Smooth muscle cell of the brain vasculature (primary cell): ENCODE measurements at regions not wholly inside any gene's neighbourhood (a gene's known extent, or its start where the extent isn't known, plus 50 kb on each side); places are given as distances from the start of the nearest gene placed in this dataset.
"Not testable (repeated sequence)": the region's sequence is repeated elsewhere in the genome, so short reads cannot be mapped to it uniquely, and the experiment has no call there.

Source experiments
- DNase-seq: peaks from one replicate; pipeline ENCODE4 v3.0.0-alpha.2; 2012; ENCODE audit warnings: low read depth, low spot score

DNA sequence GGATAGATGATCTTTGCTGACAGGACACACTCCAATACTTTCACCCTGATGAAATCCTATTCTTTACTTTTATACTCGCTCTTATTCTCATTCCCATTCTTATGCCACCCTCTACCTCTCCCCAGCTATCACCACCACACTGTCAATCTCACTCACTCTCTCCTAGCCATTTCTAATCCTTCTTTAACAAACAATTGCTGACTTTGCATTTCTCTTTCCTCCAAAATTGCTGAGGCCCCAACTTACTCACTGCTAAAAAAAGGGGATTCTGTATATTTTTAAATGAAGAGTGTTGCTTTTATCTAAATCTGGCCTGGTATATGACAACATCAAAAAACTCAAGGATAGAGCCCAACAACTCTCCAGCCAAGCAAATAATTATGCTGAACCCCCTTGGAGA is 515.4 kb downstream of the MATN1 start:
- not testable (repeated sequence) for DNase-seq

DNA sequence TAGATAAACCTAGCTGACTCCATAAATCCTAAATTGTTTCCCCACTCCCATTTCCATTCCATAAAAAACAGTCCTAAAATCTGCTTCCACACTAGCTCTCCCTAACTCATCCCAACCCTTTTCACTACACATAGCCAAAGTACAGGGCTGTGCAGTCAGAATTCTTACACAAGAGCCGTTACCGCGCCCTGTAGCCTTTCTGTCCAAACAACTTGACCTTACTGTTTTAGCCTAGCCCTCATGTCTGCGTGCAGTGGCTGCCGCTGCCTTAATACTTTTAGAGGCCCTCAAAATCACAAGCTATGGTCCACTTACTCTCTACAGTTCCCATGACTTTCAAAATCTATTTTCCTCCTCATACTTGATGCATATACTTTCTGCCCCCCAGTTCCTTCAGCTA is 516.8 kb downstream of the MATN1 start:
- DNase-seq: not testable (repeated sequence)

GRCh38 chr1:30204916-30205315 is 518.5 kb downstream of the MATN1 start:
- DNase-seq: not testable (repeated sequence)

GRCh38 chr1:30201015-30201414 is 522.4 kb downstream of the MATN1 start:
- DNase-seq: no peak

GRCh38 chr1:30200161-30200560 is 523.2 kb downstream of the MATN1 start:
- no peak for DNase-seq

GRCh38 chr1:30199563-30199962 is 523.8 kb downstream of the MATN1 start:
- DNase-seq: no peak

DNA sequence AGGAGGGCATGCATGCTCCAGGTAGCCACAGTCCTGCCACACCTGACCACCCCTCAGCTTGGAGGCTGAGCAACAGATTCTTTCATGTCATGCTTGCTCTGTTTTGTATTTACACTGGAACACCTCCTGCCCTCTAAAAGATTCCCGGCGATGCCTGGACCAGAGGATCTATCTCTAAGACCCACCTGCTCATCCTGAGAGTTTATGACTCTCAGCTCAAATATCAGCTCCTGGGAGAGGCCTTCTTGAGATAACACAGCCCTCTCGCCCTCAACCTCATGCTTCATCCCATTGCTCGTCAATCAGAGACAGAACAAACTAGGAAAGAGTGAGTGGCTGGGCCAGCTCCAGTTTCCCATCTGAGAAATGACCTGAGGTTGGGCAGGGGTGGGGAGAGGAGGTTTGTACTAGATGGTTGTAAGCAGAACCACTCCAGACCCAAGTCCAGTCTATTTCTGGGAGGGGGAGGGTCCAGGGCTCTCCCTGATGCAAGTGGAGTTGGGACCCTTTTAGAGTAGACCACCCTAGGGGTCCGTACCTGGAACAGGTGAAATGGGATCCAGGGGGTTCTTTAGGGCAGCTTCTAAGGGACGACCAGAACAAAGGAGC is 524.5 kb downstream of the MATN1 start:
- DNase-seq: no peak

DNA sequence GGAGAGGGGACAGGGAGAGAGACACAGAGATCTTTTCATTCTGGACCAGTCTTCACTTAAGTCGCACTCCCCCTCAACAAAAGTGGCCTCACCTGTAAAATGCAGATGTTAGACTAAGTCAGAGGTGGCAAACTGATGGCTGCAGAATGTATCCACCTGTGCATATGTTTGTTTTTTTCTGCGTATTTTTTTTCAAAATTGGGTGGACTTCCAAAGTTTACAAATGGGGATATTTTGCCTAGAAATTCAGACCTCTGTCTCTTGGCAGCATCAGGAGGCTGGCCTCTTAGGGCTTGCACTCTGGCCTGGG is 525.0 kb downstream of the MATN1 start:
- DNase-seq: no peak

GRCh38 chr1:30197639-30198450 is 525.5 kb downstream of the MATN1 start:
- no peak for DNase-seq

DNA sequence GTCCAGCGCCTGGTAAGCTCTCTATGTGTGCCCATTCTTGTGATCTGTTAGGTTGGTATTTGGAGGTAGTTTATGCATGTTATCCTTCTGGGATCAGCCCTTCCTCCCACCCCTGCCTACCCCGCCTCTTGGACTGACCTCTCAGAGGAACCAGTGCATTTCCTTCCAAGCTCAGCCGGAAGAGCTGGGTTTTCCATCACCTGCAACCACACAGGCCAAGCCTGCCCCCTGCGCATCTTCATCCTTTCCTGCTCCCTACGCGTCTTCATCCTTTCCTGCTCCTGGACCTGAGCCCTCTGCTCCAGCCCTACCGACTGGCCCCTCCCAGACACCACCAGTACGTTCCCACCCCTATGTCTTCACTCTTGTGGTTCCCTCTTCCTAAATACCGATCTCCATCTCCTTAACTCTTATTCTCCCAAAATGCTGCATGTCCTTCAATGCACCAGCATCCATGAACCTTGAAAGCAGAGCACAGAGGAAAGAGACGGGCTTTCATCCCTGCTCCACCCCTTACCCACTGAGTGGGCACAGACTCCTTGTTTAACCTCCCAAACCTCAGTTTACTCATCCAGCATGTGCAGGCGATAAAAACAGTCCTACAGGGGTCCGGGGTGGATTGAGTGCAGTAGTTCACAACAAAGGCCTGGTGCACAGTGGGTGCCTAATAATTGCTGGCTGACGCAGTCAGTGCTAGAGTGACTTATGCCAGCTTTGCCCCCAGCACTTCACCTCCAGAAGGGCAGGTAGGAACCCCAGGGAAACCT is 526.3 kb downstream of the MATN1 start:
- DNase-seq: no peak

DNA sequence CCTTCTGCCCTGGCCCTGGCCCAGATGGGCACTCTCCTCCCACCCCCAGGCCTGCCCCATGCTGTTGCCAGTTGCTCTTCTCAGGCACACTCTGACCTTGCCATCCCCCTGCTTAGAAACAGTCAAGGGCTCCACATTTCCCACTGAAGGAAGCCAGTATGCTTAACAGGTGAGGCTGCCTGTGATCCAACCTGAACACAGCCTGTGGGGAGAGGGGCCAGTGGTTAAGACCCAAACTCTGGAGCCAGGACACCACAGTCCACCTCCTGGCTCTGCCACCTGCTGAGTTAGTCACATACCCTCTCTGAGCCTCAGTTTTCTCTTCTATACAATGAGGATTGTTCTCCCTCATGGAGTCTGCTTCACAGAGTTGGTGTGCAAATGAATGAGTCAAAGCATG is 526.9 kb downstream of the MATN1 start:
- DNase-seq: no peak

DNA sequence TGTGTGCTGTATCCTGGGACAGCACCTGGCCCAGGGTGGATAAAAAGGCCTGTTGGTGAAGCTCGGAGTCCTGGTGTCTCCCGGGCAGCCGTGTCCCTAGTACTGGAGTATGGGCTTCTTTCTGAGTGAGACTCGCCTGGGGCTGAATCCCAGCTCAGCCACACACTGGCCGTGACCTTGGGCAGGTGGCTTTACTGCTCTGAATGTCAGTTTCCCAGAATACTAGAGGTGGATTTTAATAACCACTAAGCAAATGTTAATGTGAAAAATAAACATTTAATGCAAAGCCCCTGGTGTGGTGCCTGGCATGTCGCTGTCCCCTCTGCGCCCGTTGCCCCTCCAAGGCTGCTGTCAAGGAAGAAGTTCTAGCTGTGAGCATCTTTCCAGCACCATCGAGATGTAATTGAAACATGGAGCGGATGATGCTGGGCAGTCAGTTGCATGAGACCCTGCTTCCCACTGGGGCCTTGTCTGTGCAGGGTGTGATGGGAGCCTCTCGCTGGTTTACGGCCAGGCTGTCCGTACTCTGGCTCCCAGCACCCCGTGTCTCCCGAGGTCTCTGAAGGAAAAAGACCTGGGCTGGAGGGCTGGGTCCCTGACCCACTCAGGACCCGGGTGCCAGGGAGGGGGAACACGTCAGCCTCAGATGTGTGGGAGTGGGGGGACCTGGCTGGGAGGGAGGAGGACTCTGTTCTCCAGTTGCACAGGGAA is 527.8 kb downstream of the MATN1 start:
- DNase-seq: no peak

DNA sequence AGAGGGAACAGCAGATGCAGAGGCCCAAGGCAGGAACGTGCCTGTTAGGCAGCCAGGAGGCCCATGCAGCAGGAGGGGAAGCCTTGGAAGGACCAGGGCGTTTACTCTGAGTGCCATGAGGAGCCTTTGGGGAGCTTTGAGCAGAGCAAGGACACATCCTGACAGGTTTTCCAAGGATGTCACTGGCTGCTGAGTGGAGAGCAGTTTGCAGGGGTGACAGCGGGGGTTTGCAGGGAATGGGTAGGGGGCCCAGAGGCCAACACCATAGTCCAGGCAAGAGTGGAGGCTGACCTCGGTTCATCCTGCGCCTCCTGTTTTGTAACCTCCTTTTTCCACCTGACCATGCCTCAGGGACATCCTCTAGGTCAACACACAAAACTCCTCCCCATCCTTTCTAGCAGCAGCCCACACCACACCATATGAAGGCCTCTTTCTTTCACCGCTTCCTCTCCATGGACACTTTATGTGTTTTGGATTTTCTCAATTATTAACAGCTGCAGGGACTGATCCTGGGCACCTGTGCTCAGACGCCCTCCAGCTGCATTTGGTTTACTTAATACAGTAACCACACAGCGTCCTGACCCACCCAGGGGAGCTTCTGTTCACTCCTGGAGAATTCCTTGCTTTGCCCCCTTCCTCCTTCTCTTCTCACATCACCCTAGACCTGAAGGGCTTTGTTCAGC is 528.5 kb downstream of the MATN1 start:
- no peak for DNase-seq

DNA sequence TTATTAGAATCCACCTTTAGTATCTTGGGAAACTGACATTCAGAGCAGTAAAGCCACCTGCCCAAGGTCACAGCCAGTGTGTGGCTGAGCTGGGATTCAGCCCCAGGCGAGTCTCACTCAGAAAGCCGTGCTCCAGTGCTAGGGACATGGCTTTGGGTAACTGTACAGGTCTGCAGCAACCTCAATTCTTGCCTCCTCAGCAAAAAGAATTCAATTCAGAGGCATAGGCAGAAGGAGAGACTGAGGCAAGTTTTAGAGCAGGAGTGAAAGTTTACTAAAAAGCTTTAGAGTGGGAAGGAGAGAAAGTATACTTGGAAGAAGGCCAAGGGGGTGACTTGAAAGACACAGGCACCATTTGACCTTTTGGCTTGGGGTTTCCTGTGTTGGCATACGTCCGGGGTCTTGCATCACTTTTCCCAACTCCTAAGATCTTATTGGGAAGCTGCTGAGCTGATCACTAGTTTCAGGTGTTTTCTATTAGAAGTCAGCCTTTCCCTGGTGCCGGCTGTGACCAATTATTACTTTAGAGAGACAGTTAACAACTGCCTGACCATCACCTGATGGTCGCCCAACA is 529.3 kb downstream of the MATN1 start:
- no peak for DNase-seq

- DNase-seq: no peak
These were observed 530.3 kb downstream of the MATN1 start for GRCh38 chr1:30192969-30193630.

DNA sequence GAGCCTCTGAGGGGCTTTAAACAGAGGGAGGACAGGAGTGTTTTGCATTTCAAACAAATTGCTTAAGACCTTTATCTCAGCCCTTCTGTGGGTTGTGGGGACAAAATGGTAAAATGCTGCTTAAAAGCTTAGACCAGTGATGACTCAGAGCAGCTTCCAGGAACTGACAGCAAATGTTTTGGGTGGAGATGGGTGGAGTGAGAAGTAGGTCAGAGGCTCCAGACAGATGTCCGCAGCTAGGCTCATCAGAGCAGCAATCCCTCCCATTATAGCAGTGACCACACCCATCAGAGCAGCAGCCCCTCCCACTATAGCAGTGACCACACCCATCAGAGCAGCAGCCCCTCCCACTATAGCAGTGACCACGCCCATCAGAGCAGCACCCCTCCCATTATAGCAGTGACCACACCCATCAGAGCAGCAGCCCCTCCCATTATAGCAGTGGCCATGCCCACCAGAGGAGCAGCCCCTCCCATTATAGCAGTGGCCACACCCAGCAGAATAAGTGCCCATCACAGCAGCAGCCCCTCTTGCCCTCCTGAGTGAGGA is 532.2 kb downstream of the MATN1 start:
- no peak for DNase-seq

GRCh38 chr1:30190511-30191153 is 532.8 kb downstream of the MATN1 start:
- no peak for DNase-seq

- DNase-seq: no peak
These were observed 533.4 kb downstream of the MATN1 start for GRCh38 chr1:30189818-30190500.

DNA sequence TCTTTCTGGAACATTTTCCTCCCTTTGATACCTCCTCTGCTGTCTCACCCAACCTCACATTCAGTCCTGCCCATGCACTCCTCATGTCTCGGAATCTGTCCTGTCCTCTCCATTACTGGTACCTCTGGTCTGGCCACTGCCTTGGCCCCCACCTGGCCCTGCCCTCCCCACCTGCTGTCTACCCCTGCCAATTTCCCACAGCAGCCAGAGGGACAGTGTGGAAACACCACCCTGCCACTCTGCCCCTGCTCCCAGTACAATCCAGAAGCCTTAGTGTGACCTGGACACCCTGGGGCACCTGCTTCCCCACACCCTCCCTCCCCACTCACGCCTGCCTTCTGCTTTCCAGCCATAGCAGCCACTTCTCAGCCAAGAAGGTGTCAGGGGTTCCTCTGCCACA is 534.4 kb downstream of the MATN1 start:
- DNase-seq: no peak
